Lower lobe of right lung (tissue), 2 donors: ENCODE measurements at regions not wholly inside any gene's neighbourhood (a gene's known extent, or its start where the extent isn't known, plus 50 kb on each side); places are given as distances from the start of the nearest gene placed in this dataset.

Experiments used
- ATAC-seq, 2 donors: fragments of 200-7000 bp; cut with Tn5 transposase; one replicate each; pipeline ENCODE4 v1.9.1; 2020 to 2022; ENCODE audit warnings: mild to moderate bottlenecking in 2 of 2, moderate library complexity in 2 of 2
- DNase-seq: peaks from one replicate; pipeline ENCODE4 v3.0.0-alpha.2; 2020
- H3K27ac ChIP-seq: fragments of 200-600 bp; one replicate; pipeline ENCODE4 v1.8.0; 2022
- H3K27me3 ChIP-seq: fragments of 200-600 bp; one replicate; pipeline ENCODE4 v1.8.0; 2022; ENCODE audit warnings: low read depth
- H3K36me3 ChIP-seq: fragments of 200-600 bp; one replicate; pipeline ENCODE4 v1.8.0; 2022; ENCODE audit warnings: mild to moderate bottlenecking
- H3K4me1 ChIP-seq: fragments of 200-600 bp; one replicate; pipeline ENCODE4 v1.8.0; 2022
- H3K4me3 ChIP-seq: fragments of 200-600 bp; one replicate; pipeline ENCODE4 v1.8.0; 2022; ENCODE audit warnings: mild to moderate bottlenecking
- H3K9me3 ChIP-seq: fragments of 200-600 bp; one replicate; pipeline ENCODE4 v1.8.0; 2022
- CTCF ChIP-seq: fragments of 200-600 bp; IDR thresholded peaks from one replicate; pipeline ENCODE4 v1.8.0; 2022; ENCODE audit warnings: antibody characterized with exemption, mild to moderate bottlenecking
- intact Hi-C: fragments of 100-400 bp; cut with DNase I; formaldehyde crosslinking; loops from one replicate; pipeline ENCODE4 v1.11.0; 2022
- donor health status: DM: no; HTN: yes; CAD: no; lungs with severe emphysema.

DNA sequence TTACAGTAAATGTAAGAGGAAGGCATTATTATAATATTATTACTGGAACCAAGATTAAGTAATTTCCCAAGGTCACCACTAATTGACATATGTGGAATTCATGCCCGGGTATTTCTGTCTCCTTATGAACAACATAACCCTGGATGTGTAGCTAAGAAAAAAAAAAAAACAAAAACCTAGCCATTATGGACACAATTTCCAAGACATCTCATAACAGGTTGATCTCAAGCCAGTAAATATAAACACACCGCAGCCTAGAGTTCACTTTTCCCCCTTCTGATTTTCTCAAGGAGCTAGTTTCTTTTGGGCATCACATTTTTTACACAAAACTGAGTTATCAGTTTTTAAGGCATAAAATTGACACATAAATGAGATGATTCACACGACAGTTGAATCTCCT lies 306.5 kb upstream of the RSPO3 start:
- DNase-seq (no peak), ATAC-seq (no peak)
- no peak overlapping the region for H3K27ac ChIP-seq
- intact Hi-C loops: no loop called here
- no peak for TF ChIP-seq CTCF
- H3K4me3 ChIP-seq: no peak overlapping the region
- no peaks in the 10 kb centered on the region for H3K27me3 ChIP-seq
- H3K9me3 ChIP-seq: no peaks in the 10 kb centered on the region
- H3K36me3 ChIP-seq: no peaks in the 10 kb centered on the region
- H3K4me1 ChIP-seq: no peaks in the 10 kb centered on the region

DNA sequence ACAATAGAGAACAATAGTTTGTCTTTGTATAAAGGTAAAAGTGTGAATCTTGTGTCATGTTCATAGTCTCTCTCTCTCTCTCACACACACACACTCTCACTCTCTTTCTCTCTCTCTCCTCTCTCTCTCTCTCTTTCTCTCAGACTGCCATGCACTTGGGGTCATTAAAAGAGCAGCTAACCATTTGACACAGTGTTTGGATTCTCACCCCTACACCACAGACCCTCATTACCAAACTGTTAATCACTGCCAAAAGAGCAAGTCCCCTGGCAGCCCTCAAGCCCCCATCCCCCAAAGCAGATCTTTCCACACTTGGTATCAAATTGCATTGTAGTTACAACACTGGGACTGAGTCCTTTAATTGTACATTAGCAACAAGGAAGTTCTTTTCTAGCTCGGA lies 305.8 kb upstream of the RSPO3 start:
- Histone ChIP-seq H3K4me1 (no peaks in the 10 kb centered on the region), H3K4me3 (no peak overlapping the region), H3K36me3 (no peaks in the 10 kb centered on the region), H3K9me3 (no peaks in the 10 kb centered on the region), H3K27ac (no peak overlapping the region), H3K27me3 (no peaks in the 10 kb centered on the region)
- ATAC-seq (no peak), DNase-seq (no peak)
- intact Hi-C loops: no loop called here
- no peak for TF ChIP-seq CTCF

DNA sequence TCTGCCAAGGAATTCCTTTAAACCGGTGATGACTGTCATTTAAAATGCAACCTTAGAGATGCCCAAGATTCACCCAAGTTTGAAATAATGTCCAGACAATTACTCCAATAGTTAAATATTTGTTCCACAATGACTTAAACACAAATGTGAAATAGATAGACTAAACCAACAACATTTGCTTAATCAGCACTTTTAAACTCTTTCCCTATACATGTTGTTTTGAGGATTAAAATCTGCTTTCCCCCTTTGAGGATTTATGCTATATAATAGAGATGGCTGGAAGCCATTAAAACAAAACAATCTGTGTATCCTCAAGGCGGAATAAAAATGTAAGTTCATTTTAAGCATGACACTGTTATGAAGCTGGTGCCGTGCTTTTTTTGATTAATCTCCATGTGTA lies 297.8 kb upstream of the RSPO3 start:
- no peak for DNase-seq
- Histone ChIP-seq H3K9me3 (no peaks in the 10 kb centered on the region), H3K27ac (no peak overlapping the region), H3K27me3 (no peaks in the 10 kb centered on the region), H3K36me3 (no peaks in the 10 kb centered on the region), H3K4me3 (no peak overlapping the region), H3K4me1 (no peaks in the 10 kb centered on the region)
- no peak for ATAC-seq
- TF ChIP-seq CTCF: no peak
- intact Hi-C loops: no loop called here

DNA sequence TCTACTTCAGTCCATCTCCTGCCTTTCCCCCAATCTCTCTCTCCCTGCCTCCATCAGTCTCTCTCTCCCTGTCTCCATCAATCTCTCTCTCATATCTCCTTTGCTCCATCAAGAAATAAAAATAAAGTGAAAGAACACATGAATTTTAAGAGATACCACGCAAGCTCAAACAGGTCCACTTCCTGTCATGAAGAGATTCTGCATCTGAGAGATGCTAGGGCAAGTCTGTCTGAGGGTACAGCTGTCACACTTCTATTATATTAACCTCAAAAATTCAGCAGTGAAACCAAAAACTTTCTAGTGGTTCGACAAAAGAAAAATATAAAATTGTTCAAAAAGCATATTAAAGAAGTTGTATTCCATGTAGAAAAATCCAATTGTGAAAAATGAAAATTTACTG lies 296.8 kb upstream of the RSPO3 start:
- Histone ChIP-seq H3K9me3 (no peaks in the 10 kb centered on the region), H3K27me3 (no peaks in the 10 kb centered on the region), H3K4me3 (no peak overlapping the region), H3K36me3 (no peaks in the 10 kb centered on the region), H3K27ac (no peak overlapping the region), H3K4me1 (no peaks in the 10 kb centered on the region)
- ATAC-seq (no peak), DNase-seq (no peak)
- TF ChIP-seq CTCF: no peak
- intact Hi-C loops: no loop called here

DNA sequence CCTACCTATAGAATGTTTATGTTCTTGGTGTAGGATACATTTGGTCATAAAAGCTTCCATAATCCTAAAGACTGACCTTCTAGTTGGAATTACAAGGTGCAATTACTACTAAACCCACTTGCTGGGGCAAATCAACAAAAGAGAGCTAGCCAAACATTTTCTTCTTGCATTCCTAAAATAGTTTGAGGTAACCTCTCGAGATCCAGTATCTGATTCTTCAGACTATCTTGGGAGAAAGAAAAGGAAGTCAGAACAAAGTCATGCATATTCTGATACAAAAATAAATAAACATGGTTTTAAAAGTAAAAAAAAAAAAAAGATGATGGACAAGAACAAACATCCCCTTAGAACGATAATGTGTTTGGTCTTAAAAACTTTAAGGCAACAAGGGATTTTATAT lies 294.2 kb upstream of the RSPO3 start:
- H3K27me3 ChIP-seq: no peaks in the 10 kb centered on the region
- H3K36me3 ChIP-seq: no peaks in the 10 kb centered on the region
- ATAC-seq (no peak), DNase-seq (no peak)
- no peak for TF ChIP-seq CTCF
- H3K27ac ChIP-seq: no peak overlapping the region
- intact Hi-C loops: no loop called here
- H3K4me3 ChIP-seq: no peak overlapping the region
- no peaks in the 10 kb centered on the region for H3K9me3 ChIP-seq
- H3K4me1 ChIP-seq: no peaks in the 10 kb centered on the region

DNA sequence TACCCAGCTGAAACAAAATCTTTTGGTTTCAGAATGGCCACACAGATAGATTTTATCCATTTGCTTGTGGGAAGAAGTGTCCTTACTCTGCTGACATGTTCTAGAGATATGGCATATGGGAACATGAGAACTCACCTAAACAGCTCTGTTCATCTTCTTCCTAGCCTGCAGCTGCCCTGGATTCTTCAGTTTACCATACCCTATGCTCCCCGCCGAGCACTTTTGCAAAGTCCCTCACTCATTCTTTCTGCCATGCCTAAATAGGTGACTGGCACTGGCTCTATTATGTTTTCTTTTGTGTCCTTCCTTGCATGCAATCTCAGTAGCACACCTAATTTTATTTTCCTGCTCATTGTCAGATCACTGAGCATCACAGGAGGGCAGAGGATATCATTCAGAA lies 293.7 kb upstream of the RSPO3 start:
- Histone ChIP-seq H3K9me3 (no peaks in the 10 kb centered on the region), H3K36me3 (no peaks in the 10 kb centered on the region), H3K27me3 (no peaks in the 10 kb centered on the region), H3K27ac (no peak overlapping the region), H3K4me3 (no peak overlapping the region), H3K4me1 (no peaks in the 10 kb centered on the region)
- DNase-seq: no peak
- ATAC-seq: no peak
- no peak for TF ChIP-seq CTCF
- intact Hi-C loops: no loop called here
